WI38 (cell line): ENCODE measurements at regions not wholly inside any gene's neighbourhood (a gene's known extent, or its start where the extent isn't known, plus 50 kb on each side); places are given as distances from the start of the nearest gene placed in this dataset.
"Not testable (repeated sequence)": the region's sequence is repeated elsewhere in the genome, so short reads cannot be mapped to it uniquely, and the experiment has no call there.

Experiments
- H3K4me3 ChIP-seq: 2 replicates; pipeline ENCODE4 v1.5.1; 2011; ENCODE audit warnings: low read depth, mild to moderate bottlenecking, control low read depth, low read length
- CTCF ChIP-seq: IDR thresholded peaks from 2 replicates; pipeline ENCODE4 v1.5.1; 2012; ENCODE audit warnings: low read depth, mild to moderate bottlenecking, control low read depth, low read length

GRCh38 chr12:112680993-112681392 is 110.6 kb upstream of the RPH3A start:
- TF ChIP-seq CTCF: no peak
- H3K4me3 ChIP-seq: no peak overlapping the region

- no peak overlapping the region for H3K4me3 ChIP-seq
- TF ChIP-seq CTCF: no peak
These were observed 109.0 kb upstream of the RPH3A start for GRCh38 chr12:112682586-112682985.

- TF ChIP-seq CTCF: no peak
- no peak overlapping the region for H3K4me3 ChIP-seq
These were observed 106.8 kb upstream of the RPH3A start for GRCh38 chr12:112684742-112685141.

- no peak for TF ChIP-seq CTCF
- no peak overlapping the region for H3K4me3 ChIP-seq
These were observed 106.2 kb upstream of the RPH3A start for GRCh38 chr12:112685321-112685720.

- no peak overlapping the region for H3K4me3 ChIP-seq
- TF ChIP-seq CTCF: no peak
These were observed 105.2 kb upstream of the RPH3A start for GRCh38 chr12:112686373-112686772.

- no peak overlapping the region for H3K4me3 ChIP-seq
- no peak for TF ChIP-seq CTCF
These were observed 97.5 kb upstream of the RPH3A start for GRCh38 chr12:112694065-112694464.

GRCh38 chr12:112697441-112697840 is 94.1 kb upstream of the RPH3A start:
- not testable (repeated sequence) for H3K4me3 ChIP-seq

- no peak overlapping the region for H3K4me3 ChIP-seq
- no peak for TF ChIP-seq CTCF
These were observed 86.4 kb upstream of the RPH3A start for GRCh38 chr12:112705037-112705632.
